Pulmonary artery endothelial cell (primary cell): ENCODE measurements at regions not wholly inside any gene's neighbourhood (a gene's known extent, or its start where the extent isn't known, plus 50 kb on each side); places are given as distances from the start of the nearest gene placed in this dataset.

Experiments used
- DNase-seq: peaks from one replicate; pipeline ENCODE4 v3.0.0-alpha.2; 2011; ENCODE audit warnings: low read depth, low spot score

GRCh38 chr2:57908736-57909161, 137.9 kb upstream of the VRK2 start:
- no peak for DNase-seq

DNA sequence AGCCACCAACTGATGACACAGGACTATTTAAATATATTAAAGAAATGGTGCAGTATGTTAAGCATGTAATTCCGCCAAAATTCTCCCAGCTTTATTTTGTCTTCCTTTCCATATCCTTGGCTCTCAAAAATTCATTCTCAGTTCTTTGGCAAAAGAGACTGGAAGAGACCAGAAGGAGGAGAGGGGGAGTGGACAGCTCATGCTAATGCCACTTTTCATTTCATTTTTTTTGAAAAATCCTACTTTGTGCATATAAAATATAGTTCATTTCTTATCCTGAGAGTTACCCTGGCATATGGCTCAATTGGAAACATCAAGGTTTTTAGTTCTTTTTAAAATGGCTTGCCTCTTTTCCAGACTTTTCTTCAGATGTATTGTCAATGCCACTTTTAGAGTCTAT, 128.5 kb upstream of the VRK2 start:
- DNase-seq = no peak

DNA sequence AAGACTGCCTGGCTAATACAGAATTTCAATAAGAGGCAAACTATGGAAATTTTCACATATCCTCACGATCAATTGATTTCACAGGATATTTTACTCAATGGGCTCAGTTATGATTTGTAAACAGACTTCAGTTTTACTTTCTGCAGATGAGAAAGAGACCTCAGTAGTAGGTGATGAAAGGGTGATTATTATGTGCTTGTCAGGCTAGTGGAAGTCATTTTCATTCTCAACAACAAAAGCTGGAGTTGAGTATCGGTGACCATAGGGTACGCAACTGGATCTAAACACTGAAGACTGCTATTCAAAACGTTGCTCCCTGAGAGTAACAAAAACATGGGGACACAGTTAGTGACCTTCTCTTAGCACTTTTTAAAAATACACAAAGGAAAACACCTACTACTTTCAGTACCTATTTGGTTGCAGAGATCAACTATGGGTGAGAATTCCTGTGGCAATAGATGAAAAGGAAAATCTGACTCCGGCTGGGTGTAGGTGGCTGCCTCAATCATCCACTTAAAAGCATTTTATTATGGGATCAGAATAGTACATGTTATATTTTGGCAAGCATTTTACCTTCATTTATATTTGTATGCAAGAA, 126.2 kb upstream of the VRK2 start:
- no peak for DNase-seq

DNA sequence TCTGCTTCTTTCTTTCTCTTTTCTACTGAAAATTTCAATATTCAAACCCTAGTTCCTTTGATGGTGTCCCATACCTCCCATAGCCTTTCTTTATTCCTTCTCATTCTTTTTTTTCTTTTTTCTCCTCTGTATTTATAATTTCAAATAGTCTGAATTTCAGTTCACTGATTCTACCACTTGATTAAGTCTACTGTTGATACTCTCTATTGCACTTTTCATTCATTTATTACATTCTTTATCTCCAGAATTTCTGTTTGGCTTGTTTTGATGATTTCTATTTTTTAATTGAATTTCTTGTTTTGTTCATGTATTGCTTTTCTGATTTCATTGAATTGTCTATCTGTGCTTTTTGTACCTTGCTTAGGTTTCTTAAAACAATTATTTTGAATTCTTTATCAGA, 111.9 kb upstream of the VRK2 start:
- DNase-seq = no peak

- DNase-seq = no peak
Measured at GRCh38 chr2:57936216-57936615, 110.4 kb upstream of the VRK2 start.

DNA sequence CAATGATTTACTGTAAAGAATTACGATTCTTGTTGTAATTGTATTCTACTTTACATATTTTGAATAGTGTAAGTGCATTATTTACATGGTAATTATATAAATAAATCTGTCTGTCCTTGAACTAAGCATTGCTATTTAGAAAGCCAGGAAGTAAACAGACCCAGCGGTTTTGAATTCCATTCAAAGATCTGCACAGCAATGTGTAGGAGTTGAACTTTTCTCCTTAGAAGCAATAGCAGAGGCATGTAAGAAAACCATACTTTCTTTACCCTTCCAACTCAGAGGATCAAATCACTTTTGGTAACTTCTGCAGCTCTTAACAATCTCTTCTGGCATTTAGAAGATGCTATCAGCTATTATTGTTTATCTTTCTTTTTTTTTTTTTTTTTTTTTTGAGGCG, 109.2 kb upstream of the VRK2 start:
- DNase-seq = no peak

DNA sequence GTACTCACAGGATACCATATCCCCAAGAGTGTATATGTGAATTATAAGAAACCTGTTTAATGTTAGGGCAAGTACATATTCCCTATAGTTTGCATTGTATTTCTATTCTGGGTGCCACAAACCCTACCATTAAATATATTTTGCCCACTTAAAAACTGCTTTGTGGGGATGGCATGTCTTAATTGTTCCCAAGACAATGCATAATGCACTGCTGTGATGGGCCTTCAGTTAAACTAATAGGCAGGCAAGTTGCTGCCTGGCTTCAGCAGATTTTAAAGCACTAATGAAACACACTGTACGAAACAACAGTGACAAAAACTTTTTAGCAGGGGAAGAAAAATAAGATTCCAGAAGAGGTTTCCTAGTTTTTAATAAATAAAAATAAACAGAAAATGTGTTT, 104.8 kb upstream of the VRK2 start:
- DNase-seq = no peak

- DNase-seq = no peak
Measured at GRCh38 chr2:57943315-57943714, 103.3 kb upstream of the VRK2 start.

- DNase-seq = no peak
Measured at GRCh38 chr2:57947398-57947797, 99.2 kb upstream of the VRK2 start.

GRCh38 chr2:57954020-57954419, 92.6 kb upstream of the VRK2 start:
- DNase-seq = no peak

DNA sequence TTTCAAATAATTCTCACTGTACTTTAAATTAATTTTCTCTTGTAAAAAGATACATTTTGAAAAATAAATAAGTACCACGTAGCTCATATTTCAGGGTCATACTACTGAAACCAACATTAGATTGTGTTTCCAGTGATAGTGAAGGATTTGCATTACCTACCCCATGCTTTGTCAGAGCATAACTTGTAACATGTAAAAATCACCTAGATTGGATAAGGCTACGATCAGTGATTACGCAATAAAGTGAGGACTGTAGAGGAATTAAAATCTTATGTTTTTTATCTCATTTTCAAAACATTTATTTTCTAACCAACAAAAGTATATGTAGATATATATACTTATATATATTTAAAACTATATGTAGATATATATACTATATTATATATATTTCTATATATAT, 89.4 kb upstream of the VRK2 start:
- no peak for DNase-seq

- DNase-seq = no peak
Measured at GRCh38 chr2:57959390-57959789, 87.2 kb upstream of the VRK2 start.

DNA sequence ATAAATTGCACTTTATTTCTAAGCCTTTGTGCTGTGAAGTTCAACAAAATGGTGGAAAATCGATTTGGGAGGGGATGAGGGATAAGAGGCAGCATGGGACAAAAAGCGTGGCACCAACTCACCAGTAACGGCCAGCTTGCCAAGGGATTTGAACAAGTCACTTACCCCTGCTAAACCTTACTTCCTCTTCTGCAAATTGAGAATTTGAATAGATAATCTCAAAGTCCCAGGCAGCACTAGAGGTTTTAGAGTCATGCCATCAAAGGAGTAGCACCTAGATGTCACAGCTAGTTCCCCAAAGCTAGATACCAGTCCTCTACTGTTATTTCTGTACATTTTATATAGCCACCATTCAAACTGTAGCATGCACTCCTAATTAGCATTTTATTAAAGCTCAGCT, 83.7 kb upstream of the VRK2 start:
- DNase-seq = no peak

GRCh38 chr2:57965219-57965618, 81.4 kb upstream of the VRK2 start:
- DNase-seq = no peak

GRCh38 chr2:57965961-57966360, 80.6 kb upstream of the VRK2 start:
- no peak for DNase-seq

DNA sequence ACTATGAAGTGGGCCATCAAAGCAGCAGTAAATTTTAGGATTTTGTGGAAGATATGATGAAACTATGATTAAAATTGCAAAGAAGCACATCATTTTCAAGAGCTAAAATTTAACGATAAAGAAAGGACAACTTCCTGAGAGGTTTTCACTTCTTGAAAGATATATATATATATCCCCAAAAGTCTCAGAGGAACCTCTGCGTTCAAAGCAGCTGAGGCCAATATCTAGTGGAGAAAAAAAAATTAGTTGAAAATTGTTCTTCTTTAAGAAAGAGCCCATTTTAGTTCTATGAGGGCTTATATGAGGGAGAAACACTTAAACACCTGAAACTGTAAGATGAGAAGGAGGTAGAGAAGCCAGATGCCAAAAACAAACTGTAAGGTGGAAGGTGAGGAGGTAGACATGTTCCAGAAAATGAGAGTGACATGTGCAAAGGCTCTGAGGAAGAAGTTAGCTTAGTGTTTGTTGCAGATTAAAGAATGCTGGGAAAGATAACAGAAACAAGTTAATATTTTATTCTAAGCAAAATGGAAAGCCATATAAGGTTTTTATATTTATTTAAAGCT, 72.9 kb upstream of the VRK2 start:
- no peak for DNase-seq

- no peak for DNase-seq
Measured at GRCh38 chr2:57979158-57979557, 67.4 kb upstream of the VRK2 start.

DNA sequence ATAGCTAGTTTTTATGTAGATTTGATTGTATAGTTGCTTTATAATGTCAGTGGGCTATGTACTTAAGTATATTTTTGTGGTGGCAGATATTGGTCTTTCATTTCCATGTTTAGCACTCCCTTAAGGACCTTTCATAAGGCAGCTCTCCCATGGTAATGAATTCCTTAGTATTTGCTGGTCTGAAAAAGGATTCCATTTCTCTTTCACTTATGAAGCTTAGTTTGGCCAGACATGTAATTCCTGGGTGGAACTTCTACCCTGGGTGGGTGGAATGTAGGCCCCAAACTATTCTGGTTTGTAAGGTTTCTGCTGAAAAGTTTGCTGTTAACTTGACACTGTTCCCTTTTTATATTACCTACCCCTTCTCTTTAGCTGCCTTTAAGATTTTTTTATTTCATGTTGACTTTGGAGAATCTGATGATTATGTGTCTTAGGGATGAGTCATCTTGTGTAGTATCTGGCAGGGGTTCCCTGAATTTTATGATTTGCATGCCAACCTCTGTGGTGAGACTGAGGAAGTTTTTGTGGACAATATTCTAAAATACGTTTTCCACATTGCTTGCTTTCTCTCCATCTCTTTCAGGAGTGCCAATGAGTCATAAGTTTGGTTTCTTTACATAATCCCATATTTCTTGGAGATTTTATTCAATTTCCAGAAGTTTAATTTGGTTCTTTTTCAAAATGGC, 65.4 kb upstream of the VRK2 start:
- no peak for DNase-seq

DNA sequence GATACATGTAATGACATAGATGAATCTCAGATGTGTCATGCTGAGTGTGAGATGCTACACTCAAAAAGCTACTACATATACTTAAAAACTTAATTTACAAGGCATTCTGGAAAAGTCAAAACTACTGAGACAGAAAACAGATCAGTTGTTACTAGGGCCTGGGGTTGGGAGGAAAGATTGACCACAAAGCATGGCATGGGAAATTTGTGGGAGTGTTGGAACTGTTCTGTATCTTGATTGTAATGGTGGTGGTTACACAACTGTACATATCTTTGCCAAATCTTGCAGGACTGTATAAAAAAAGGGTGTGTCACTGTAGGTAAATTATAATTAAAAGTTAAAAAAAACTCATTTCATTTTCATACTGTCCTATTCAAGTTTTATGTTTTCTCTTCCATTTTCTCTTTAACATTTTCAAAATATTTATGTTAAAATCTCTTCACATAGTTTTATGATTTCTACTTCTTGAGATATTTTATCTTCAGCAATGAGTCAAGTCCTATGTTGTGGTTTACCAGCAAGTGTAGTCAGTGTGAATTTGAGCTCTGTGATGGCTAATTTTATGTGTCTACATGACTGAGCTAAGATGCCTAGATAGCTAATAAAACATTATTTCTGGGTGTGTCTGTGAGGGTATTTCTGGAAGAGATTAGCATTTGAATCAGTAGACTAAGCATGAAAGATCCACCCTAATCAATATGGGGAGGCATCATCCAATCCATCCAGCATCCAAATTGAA, 58.6 kb upstream of the VRK2 start:
- DNase-seq = no peak

DNA sequence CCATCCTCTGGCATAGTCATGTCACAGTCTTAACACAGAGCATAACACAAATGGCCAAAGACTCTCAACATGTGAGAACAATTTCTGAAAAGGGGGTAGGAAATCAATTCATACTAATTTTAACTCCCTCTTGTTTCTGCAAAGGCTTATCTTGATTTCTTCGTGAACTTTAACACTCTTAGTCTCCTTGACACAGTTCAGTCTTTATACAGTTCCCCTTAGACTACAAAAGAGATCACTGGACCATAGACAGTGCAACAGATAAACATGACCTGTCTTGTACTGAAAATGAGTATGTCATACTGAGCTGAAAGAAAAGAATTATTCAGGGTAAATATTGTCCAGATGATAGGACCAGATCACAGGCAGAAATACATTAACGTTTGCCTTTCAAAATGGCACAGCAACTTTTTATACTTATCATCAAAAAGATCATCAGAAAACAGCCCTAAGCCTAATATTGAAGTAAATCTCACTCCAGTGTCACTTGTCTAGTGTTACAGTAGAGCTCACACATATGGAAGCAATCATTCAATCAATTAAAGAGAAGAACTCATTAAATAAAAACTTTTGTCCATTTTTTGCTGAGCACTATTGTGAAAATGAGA, 56.4 kb upstream of the VRK2 start:
- DNase-seq = no peak
